Endodermal cell (in vitro differentiated cells): ENCODE measurements at regions not wholly inside any gene's neighbourhood (a gene's known extent, or its start where the extent isn't known, plus 50 kb on each side); places are given as distances from the start of the nearest gene placed in this dataset.
"Not testable (repeated sequence)": the region's sequence is repeated elsewhere in the genome, so short reads cannot be mapped to it uniquely, and the experiment has no call there.

Experiments used
- DNase-seq: peaks from one replicate; pipeline ENCODE4 v3.0.0-alpha.2; 2017
- H3K27ac ChIP-seq: 2 replicates; pipeline ENCODE4 v1.5.1; 2013; ENCODE audit warnings: mild to moderate bottlenecking, low read depth, low read length, moderate library complexity
- H3K27me3 ChIP-seq: 2 replicates; pipeline ENCODE4 v1.6.1; 2013; ENCODE audit warnings: mild to moderate bottlenecking, low read length, moderate library complexity; ENCODE audit not compliant: insufficient read depth, control insufficient read depth, poor library complexity, severe bottlenecking
- H3K36me3 ChIP-seq: 2 replicates; pipeline ENCODE4 v1.7.0; 2013; ENCODE audit warnings: mild to moderate bottlenecking, low read length, moderate library complexity; ENCODE audit not compliant: control insufficient read depth, insufficient read depth
- H3K4me1 ChIP-seq: one replicate; pipeline ENCODE4 v1.7.0; 2013; ENCODE audit warnings: low read length; ENCODE audit not compliant: control insufficient read depth, insufficient read depth
- H3K4me3 ChIP-seq: 2 replicates; pipeline ENCODE4 v1.5.1; 2013; ENCODE audit warnings: mild to moderate bottlenecking, low read length, moderate library complexity
- H3K9ac ChIP-seq: 2 replicates; pipeline ENCODE4 v1.6.1; 2013; ENCODE audit warnings: mild to moderate bottlenecking, low read length, moderate library complexity; ENCODE audit not compliant: poor library complexity, severe bottlenecking; ENCODE audit errors: extremely low read depth
- H3K9me3 ChIP-seq: 2 replicates; pipeline ENCODE4 v1.6.1; 2013; ENCODE audit warnings: mild to moderate bottlenecking, low read length, moderate library complexity; ENCODE audit not compliant: control insufficient read depth
- H3K27ac Mint-ChIP-seq: 2 replicates; pipeline ENCODE4 v1.8.0; 2020; ENCODE audit warnings: mixed read lengths
- H3K27me3 Mint-ChIP-seq: 2 replicates; pipeline ENCODE4 v1.8.0; 2021; ENCODE audit warnings: mild to moderate bottlenecking, mixed read lengths; ENCODE audit not compliant: insufficient read depth
- H3K36me3 Mint-ChIP-seq: 2 replicates; pipeline ENCODE4 v1.8.0; 2020; ENCODE audit warnings: low read depth, mixed read lengths
- H3K4me1 Mint-ChIP-seq: 2 replicates; pipeline ENCODE4 v1.8.0; 2020; ENCODE audit warnings: mixed read lengths
- H3K4me3 Mint-ChIP-seq: 2 replicates; pipeline ENCODE4 v1.8.0; 2020; ENCODE audit warnings: mild to moderate bottlenecking, moderate library complexity, mixed read lengths
- H3K9me3 Mint-ChIP-seq: 2 replicates; pipeline ENCODE4 v1.8.0; 2020; ENCODE audit warnings: mild to moderate bottlenecking, mixed read lengths
- WGBS, 2 experiments: methylation state at CpG; one replicate each; pipeline versions ENCODE4 v1.1.5 to v1.1.7; 2013; ENCODE audit warnings: missing lambda C conversion rate in 2 of 2, mixed read lengths in 1 of 2; ENCODE audit not compliant: insufficient coverage in 1 of 2, insufficient read length in 1 of 2; 5-methylcytosine and 5-hydroxymethylcytosine counted together
- TF ChIP-seq, protein P1 (sequence below): fragments of 200-600 bp; sonication (generic); conservative IDR thresholded peaks from 2 replicates; pipeline ENCODE4 v1.5.0; 2021; ENCODE audit warnings: antibody characterized with exemption, mild to moderate bottlenecking

DNA sequence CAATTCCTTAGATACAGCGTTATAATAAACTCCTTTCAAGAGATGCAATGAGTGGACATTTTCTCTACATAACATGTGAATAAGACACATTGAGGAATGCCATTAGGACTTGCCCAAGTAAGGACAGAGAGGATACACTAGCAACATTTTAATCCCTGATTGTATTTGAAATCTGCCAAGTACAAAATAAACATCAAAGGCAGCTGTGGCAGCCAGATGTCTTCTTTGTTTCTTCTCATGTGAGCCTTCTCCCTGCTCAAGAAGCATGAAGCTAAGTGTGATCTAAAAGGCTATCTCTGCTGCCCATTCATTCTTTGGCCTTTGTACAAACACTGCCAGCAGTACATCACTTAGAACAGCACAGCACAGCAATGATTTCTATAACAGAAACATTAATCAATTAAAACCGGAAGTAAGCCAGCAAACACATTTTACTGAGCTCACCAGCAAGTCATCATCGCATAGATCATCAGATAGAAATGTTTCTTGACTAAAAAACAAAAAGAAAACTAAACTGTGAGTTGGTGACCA lies 364.0 kb downstream of the CNTN6 start:
- WGBS, 2 experiments, result 67 to 82% methylated on average over 1 to 3 of the region's 3 CpGs
- no peaks in the 10 kb centered on the region for H3K27me3 ChIP-seq
- peaks cover 3% of the 10 kb centered on the region for H3K9me3 Mint-ChIP-seq
- TF ChIP-seq, protein P1, sequence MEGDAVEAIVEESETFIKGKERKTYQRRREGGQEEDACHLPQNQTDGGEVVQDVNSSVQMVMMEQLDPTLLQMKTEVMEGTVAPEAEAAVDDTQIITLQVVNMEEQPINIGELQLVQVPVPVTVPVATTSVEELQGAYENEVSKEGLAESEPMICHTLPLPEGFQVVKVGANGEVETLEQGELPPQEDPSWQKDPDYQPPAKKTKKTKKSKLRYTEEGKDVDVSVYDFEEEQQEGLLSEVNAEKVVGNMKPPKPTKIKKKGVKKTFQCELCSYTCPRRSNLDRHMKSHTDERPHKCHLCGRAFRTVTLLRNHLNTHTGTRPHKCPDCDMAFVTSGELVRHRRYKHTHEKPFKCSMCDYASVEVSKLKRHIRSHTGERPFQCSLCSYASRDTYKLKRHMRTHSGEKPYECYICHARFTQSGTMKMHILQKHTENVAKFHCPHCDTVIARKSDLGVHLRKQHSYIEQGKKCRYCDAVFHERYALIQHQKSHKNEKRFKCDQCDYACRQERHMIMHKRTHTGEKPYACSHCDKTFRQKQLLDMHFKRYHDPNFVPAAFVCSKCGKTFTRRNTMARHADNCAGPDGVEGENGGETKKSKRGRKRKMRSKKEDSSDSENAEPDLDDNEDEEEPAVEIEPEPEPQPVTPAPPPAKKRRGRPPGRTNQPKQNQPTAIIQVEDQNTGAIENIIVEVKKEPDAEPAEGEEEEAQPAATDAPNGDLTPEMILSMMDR, result no peak
- H3K36me3 Mint-ChIP-seq, result no peaks in the 10 kb centered on the region
- H3K9ac ChIP-seq, result no peak overlapping the region
- H3K27ac Mint-ChIP-seq, result no peak overlapping the region
- no peaks in the 10 kb centered on the region for H3K27me3 Mint-ChIP-seq
- H3K36me3 ChIP-seq, result no peaks in the 10 kb centered on the region
- H3K27ac ChIP-seq, result peak overlapping the region; percentile 21
- H3K4me1 Mint-ChIP-seq, result peaks cover 4% of the 10 kb centered on the region
- H3K4me3 Mint-ChIP-seq, result no peak overlapping the region
- no peaks in the 10 kb centered on the region for H3K4me1 ChIP-seq
- peaks cover 7% of the 10 kb centered on the region for H3K9me3 ChIP-seq
- no peak overlapping the region for H3K4me3 ChIP-seq
- DNase-seq, result no peak

DNA sequence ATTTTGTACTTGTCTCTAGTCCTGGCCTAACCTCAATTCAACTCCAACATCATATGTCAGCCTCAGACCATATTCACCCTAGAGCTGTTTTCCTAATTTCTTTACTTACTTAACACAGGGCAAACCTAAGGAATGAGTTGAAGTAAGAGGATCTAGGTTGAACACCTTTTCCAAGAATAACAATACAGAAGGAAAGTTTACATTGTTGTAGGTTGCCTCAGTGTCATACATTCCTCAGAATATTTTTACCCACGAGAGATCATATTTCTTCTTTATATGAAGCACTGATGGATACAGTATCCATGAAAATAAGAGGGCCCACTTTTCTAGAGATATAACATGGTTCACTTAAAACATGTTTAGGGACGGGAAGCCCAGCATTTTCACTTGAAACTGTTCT lies 369.5 kb downstream of the CNTN6 start:
- Histone ChIP-seq H3K27ac (no peak overlapping the region), H3K4me1 (no peaks in the 10 kb centered on the region), H3K9me3 (peaks cover 22% of the 10 kb centered on the region), H3K9ac (no peak overlapping the region), H3K36me3 (no peaks in the 10 kb centered on the region), H3K27me3 (no peaks in the 10 kb centered on the region), H3K4me3 (no peak overlapping the region)
- peaks cover 10% of the 10 kb centered on the region for H3K9me3 Mint-ChIP-seq
- 82 to 87% methylated on average over 2 of the region's 2 CpGs for WGBS, 2 experiments
- no peaks in the 10 kb centered on the region for H3K36me3 Mint-ChIP-seq
- TF ChIP-seq, protein P1, result no peak
- H3K4me1 Mint-ChIP-seq, result no peaks in the 10 kb centered on the region
- no peak overlapping the region for H3K27ac Mint-ChIP-seq
- DNase-seq, result no peak
- H3K27me3 Mint-ChIP-seq, result no peaks in the 10 kb centered on the region
- no peak overlapping the region for H3K4me3 Mint-ChIP-seq

DNA sequence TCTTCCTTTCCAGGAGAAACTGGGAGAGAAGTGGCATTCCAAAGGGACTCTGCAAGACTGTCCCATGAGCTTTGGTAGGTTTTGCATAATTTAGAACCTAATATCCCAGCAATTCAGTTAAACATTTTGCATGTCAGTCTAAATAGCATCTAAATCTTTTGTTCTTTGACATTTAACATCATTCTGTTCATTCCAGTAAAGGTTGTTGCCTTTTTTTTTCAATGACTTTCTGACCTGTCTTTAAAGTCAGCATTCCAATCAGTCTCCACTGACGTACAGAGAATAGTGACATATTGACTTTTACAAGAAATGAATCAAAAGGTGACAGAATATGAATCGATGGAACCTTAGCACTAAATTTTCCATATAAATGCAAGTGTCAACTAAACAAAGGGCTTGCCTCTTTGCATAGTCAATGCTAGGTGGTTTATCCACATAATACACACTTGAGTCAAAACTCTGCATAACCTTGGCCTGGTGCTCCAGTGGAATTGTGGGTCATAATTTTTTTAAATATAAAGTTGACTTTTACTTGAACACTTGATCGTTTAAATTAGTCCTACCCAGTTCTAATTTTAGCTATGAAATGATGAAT lies 370.1 kb downstream of the CNTN6 start:
- Histone ChIP-seq H3K4me3 (no peak overlapping the region), H3K27ac (no peak overlapping the region), H3K9ac (no peak overlapping the region), H3K36me3 (no peaks in the 10 kb centered on the region), H3K27me3 (no peaks in the 10 kb centered on the region), H3K4me1 (no peaks in the 10 kb centered on the region), H3K9me3 (peaks cover 22% of the 10 kb centered on the region)
- 85% methylated on average over 3 of the region's 3 CpGs; no CpG with 5 or more reads in 1 of the 2 experiments for WGBS, 2 experiments
- TF ChIP-seq, protein P1, result no peak
- Mint-ChIP-seq H3K9me3 (peaks cover 10% of the 10 kb centered on the region), H3K36me3 (no peaks in the 10 kb centered on the region), H3K27ac (no peak overlapping the region), H3K4me1 (no peaks in the 10 kb centered on the region), H3K27me3 (no peaks in the 10 kb centered on the region), H3K4me3 (no peak overlapping the region)
- no peak for DNase-seq

DNA sequence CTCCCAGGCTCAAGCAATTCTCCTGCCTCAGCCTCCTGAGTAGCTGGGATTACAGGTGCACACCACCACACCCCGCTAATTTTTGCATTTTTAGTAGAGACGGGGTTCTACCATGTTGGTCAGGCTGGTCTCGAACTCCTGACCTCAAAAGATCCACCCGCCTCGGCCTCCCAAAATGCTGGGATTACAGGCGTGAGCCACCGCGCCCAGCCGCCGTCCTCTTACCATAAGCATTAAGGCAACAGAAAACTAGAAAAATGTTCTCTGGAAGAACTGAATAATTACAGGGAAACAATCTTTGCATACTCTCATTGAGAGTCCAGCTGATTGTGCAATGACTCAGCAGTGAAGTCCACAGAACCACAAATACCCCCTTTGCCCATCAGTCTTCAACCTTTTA lies 372.3 kb downstream of the CNTN6 start:
- H3K27me3 Mint-ChIP-seq, H3K36me3 Mint-ChIP-seq, H3K9ac ChIP-seq, H3K9me3 Mint-ChIP-seq, H3K36me3 ChIP-seq, H3K4me3 ChIP-seq, H3K4me1 ChIP-seq, H3K27ac Mint-ChIP-seq, H3K4me3 Mint-ChIP-seq, H3K4me1 Mint-ChIP-seq, H3K27ac ChIP-seq, H3K27me3 ChIP-seq, DNase-seq: not testable (repeated sequence)
- WGBS, 2 experiments, result 79 to 93% methylated on average over 6 to 10 of the region's 10 CpGs
- peaks cover 15% of the 10 kb centered on the region for H3K9me3 ChIP-seq
